T-helper 2 cell treated with Interferon-gamma antibody and Interleukin-4, amounts not matched to agents 100 ng/mL and 5 ng/mL, for 36 hours (primary cell): ENCODE measurements at regions not wholly inside any gene's neighbourhood (a gene's known extent, or its start where the extent isn't known, plus 50 kb on each side); places are given as distances from the start of the nearest gene placed in this dataset.
"Not testable (repeated sequence)": the region's sequence is repeated elsewhere in the genome, so short reads cannot be mapped to it uniquely, and the experiment has no call there.

ENCODE experiments used
- intact Hi-C: fragments of 100-400 bp; cut with micrococcal nuclease; formaldehyde crosslinking; loops from one replicate; pipeline ENCODE4 v1.15.1; 2023

- intact Hi-C loops: not testable (repeated sequence)
Observed at GRCh38 chr9:11704198-11704597, 989.0 kb upstream of the TYRP1 start.

- intact Hi-C loops: no loop called here
Observed at GRCh38 chr9:11708899-11709298, 984.3 kb upstream of the TYRP1 start.

DNA sequence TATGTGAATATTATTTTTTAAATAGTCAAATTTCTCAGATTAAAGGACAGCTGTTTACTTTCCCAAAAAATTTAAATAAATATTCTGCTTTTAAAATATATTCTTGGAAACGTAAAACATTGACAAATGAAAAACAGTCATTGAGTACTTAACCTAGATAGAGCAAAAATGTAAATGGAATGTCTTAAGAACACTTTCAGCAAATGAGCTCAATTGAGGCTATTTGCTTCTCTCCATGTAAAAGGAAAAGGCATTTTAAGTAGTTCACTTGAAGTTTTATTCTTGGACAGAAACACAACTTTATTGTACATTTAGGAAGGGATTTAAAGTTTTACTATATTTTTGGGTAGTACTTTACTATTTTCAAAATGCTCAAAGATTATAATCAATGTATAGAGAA, 983.6 kb upstream of the TYRP1 start:
- intact Hi-C loops: no loop called here

DNA sequence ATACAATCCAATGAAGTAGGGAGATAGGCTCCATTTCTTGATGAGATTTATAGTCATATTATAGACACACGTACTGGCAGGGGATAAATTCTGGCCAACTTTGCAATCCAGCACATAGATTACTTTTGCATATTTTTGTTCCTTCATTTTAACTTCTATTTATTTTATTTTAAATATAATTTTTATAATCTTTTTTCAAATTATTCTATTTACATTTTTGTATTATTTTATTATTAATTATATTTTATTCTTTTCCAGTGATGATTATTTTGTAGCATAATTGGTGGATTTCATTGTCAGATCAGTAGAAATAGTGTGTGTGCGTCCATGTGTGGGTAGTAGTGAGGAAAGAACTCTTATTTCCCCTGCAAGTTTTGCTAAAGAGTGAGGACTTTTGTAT, 980.1 kb upstream of the TYRP1 start:
- intact Hi-C loops: no loop called here

GRCh38 chr9:11722957-11723356, 970.2 kb upstream of the TYRP1 start:
- intact Hi-C loops: no loop called here

DNA sequence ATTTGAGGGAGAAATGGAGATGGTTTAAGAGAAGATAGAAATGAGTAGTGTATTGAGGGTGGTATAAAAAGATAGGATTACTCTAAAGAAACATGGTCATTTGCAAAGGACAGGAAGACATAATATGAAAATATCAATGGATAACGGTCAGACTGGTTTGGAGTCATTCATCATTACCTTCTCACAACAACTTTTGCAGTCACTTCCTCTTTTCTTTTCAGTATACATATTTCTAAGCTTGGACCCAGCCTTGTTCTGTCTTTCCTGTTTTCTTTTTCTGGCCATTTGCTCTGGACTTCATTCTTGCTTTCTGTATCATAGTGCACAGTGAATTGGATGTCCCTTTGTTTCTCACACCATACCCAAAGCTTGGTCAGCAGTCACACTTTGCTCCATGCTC, 966.5 kb upstream of the TYRP1 start:
- intact Hi-C loops: no loop called here

GRCh38 chr9:11735391-11735790, 957.8 kb upstream of the TYRP1 start:
- intact Hi-C loops: no loop called here

DNA sequence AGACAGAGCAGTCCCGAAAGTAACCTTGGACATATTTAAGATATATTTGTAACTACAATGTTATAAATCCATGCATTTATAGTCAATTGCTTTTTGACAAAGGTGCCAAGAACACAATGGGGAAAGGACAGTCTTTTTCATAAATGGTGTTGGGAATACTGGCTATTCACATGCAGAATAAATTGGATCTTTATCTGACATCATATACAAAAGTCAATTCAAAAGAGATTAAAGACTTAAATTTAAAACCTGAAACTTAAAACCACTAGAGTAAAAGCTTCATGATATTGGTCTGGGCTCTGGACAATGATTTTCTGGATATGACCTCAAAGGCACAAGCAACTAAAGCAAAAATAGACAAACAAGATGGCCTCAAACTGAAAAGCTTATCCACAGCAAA, 950.7 kb upstream of the TYRP1 start:
- intact Hi-C loops: no loop called here

DNA sequence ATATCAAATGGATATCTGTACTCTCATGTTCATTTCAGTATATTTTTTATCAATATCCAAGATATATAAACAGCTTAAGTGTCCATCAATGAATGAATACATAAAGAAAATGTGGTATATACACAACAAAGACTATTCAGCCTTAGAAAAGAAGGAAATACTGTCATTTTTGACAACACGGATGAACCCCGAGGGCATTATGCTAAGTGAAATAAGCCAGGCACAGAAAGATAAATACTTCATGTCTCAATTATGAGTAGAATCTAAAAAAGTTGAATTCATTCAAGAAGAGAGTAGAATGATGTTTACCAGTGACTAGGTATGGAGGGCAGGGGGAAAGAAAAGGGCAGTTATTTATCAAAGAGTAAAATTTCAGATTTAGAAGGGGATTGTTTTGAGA, 949.8 kb upstream of the TYRP1 start:
- intact Hi-C loops: no loop called here

- intact Hi-C loops: no loop called here
Observed at GRCh38 chr9:11749396-11749795, 943.8 kb upstream of the TYRP1 start.

- intact Hi-C loops: no loop called here
Observed at GRCh38 chr9:11755951-11756350, 937.2 kb upstream of the TYRP1 start.

DNA sequence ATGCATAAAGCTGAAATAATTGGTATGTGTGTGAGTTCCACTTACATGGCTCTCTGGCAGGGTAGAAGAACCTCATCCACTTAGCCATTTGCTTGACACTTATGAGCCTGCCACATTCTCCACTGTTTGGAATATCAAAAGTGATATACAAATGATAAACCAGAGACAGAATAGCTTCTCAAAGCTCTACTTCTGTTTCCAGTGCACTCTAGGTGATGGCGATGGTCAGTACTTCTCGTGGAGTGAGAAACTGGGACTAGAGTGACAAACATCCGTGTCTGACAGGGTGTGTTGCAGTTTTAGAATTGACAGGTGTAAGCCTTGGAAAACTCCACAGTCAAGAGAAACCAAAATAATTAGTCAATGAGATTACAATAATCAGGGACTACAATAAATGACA, 935.8 kb upstream of the TYRP1 start:
- intact Hi-C loops: no loop called here

DNA sequence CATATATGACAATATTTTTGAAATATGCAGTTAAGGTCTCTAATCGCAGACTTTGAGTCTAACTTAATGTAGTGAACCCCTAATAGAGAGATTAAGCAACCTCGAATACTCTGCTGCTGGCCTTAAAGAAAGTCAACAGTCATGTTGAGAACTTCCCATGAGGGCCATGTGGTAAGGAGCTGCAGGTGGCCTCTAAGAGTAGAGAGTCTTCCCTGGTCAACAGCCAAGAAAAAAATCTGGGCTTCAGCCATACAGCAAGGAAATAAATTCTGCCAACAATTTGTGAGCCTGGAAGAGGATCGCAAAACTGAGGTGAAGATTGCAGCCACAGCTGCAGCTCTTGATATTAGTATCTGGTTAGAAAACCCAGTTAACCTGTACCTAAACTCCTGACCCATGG, 935.2 kb upstream of the TYRP1 start:
- intact Hi-C loops: no loop called here

- intact Hi-C loops: no loop called here
Observed at GRCh38 chr9:11779971-11780370, 913.2 kb upstream of the TYRP1 start.

DNA sequence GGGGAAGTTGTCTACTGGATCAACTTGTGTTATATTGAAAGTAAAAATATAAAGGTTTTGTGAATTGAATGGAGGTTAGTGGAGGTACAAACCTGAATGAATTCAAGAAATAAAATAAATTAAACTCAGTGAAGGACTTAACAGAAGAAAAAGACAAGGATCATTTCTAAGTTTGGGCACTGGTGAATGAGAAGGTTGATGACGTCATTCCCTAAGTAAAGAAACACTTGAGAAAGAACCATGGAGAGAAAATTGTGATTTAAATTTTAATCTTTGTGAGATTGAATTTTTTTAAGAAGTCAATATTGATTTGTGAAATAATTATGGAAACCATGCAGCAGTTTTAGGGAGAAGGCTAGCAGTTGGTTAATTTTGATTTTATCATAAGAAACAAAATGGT, 900.3 kb upstream of the TYRP1 start:
- intact Hi-C loops: no loop called here

DNA sequence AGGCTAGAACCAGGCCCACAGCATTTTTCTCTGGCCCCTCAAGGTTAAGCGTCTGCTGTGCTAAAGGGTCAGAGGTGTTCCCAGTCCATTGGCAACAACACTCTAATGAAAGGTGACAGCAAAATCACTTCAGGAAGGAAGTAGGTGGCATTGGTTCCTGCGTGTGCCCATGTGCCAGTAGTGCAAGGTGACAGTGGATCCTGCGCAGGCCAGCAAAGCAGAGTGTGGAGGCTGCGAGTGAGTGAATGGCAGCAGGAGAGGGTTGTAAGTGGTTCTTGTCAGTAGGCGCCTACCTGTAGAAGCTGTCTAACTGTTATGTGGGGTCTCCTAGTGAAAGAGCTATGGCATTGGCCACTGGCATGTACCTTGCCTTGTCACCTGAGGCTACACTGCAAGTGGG, 898.2 kb upstream of the TYRP1 start:
- intact Hi-C loops: no loop called here

DNA sequence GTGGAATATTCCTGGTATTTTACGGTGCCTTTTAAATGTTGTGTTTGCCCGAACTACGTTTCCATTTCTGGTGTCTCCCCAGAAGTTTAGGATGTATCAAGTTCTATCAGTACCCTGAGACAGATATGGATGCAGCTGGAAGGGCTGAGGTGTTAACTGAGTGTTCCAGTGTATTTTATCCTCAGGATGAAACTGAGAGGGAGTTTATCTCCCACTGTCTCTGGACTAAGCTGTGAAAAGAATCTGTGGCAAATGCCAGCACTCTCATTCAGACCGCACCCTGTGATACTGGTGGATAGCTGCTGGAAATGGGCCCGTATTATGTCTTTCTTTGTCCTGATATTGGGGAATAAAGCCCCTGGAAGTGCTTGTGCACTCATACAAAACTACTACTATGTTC, 887.2 kb upstream of the TYRP1 start:
- intact Hi-C loops: no loop called here

GRCh38 chr9:11821306-11821975, 871.7 kb upstream of the TYRP1 start:
- intact Hi-C loops: no loop called here

- intact Hi-C loops: no loop called here
Observed at GRCh38 chr9:11828201-11828600, 865.0 kb upstream of the TYRP1 start.

DNA sequence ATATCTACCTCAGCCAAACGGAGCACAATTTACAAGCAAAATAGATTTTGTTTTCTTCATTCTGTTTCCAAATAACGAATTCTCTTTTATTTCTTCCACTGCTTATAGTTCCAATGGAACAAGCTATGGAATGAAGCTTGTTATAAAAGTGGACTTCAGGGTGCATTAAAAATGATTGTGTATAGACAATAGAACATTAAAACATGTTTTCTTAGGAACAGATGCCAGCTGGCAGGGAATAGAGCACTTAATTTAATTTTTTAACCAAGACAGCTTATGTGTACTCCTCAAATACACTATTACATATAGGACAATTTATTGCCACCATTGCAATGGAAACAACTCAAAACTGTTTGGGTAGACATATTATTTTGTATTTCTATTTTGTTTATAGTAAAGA, 860.1 kb upstream of the TYRP1 start:
- intact Hi-C loops: no loop called here

- intact Hi-C loops: no loop called here
Observed at GRCh38 chr9:11868795-11869194, 824.4 kb upstream of the TYRP1 start.

- intact Hi-C loops: no loop called here
Observed at GRCh38 chr9:11871852-11872251, 821.3 kb upstream of the TYRP1 start.

DNA sequence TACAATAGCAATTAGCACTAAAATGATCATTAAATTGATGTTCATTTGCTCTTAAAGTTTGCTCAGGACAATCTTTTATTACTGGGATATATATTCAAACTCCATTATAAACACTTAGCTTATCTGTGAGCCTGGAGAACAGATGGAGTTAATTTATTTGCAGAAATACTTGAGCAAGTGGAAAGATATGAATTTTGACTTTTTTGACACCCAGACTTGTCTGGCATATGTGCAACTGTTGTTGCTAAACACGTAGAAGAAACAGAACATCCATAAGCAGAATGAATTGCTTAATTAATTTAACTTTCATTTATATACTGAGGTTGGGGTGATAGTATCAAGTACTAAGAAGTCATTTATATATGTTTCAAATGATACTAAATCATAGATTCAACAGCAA, 820.7 kb upstream of the TYRP1 start:
- intact Hi-C loops: no loop called here

DNA sequence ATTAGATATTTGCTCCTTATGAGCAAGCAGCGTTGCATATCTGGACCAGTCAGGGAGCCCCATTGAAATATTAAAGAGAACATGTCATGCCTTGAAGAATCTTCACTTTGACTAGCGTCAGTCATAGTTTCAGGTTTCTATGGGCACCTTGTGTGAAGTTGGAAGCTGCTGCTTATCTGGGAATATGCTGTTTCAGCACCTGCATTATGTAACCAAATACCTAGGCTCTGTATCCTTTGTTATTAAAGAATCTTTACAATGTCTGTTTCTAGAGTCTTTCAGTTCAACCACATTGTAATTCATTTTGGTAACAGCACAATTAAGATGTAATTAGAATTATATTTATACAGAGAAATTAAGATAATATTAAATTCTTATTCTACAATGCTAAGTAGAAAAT, 818.8 kb upstream of the TYRP1 start:
- intact Hi-C loops: no loop called here
